Iris pigment epithelial cell (primary cell): ENCODE measurements at regions not wholly inside any gene's neighbourhood (a gene's known extent, or its start where the extent isn't known, plus 50 kb on each side); places are given as distances from the start of the nearest gene placed in this dataset.

Experiments
- DNase-seq: peaks from one replicate; pipeline ENCODE4 v3.0.0-alpha.2; 2011; ENCODE audit warnings: low read depth

GRCh38 chr18:75904416-75904815 lies 476.9 kb upstream of the SMIM21 start:
- no peak for DNase-seq

- no peak for DNase-seq
Measured at GRCh38 chr18:75898651-75899050, 471.1 kb upstream of the SMIM21 start.

DNA sequence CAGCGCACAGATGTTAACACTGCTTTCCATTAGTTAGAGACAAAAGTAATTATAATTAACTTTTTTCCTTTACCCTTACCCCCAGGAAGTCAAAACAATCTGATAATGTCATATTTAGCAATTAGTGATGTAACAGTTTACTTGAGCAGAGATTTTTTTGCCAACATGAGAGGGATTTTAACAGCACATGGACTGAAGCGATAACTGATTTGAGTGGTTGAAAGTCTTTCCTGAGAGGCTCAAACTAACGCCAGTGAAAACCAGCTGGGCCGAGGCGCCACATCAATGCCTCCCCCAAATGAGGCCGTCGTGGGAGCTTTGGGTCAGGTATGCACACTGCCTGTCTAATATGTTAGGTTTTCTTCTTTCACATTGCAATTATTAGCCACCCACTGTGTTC lies 469.9 kb upstream of the SMIM21 start:
- no peak for DNase-seq

DNA sequence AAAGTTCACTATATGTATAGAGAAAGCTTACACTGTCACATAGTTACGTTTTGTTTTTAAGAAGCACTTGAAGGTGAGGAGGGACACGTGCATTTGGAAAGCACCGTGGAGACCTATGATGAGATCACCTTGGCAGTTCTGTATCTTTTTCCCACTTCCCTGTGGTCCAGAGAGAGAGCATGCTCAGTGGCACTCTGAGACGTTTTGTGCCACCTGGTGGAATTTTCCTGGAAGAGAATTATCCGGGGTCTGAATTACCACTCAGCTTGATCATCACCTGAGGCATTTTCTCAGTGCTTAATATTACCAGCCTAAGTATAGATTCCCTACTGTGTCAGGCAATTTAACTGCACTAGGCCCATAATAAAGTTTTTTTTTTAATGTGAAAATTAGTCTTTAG lies 469.4 kb upstream of the SMIM21 start:
- no peak for DNase-seq

GRCh38 chr18:75895135-75895534 lies 467.6 kb upstream of the SMIM21 start:
- DNase-seq: no peak

- no peak for DNase-seq
Measured at GRCh38 chr18:75884728-75885127, 457.2 kb upstream of the SMIM21 start.

DNA sequence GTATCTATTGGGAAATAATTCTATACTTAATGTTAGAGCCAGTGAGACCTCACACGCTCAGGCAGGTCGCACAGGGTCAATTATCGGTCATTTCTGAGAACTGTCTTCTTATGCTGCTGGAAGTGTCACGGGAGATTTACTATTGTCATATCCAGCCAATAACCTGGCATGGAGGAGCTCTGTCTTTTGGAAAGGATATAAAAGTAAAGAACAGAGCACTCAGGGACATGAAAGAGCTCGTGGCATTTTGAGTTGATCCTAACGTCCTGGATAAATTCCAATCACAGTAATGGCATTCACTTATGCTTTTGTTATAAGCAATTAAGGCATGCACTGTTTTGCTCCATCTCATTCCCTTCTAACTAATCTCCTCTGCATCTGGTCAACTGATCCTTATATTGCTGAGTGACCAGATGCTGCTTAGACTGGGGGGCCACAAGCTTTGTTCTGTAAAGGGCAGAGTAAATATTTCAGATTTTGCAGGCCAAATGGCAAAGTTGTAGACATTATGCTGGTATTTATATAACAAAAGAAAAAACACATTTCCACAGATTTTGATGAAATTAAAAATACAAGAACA lies 453.5 kb upstream of the SMIM21 start:
- no peak for DNase-seq

GRCh38 chr18:75880266-75880665 lies 452.8 kb upstream of the SMIM21 start:
- DNase-seq: no peak

DNA sequence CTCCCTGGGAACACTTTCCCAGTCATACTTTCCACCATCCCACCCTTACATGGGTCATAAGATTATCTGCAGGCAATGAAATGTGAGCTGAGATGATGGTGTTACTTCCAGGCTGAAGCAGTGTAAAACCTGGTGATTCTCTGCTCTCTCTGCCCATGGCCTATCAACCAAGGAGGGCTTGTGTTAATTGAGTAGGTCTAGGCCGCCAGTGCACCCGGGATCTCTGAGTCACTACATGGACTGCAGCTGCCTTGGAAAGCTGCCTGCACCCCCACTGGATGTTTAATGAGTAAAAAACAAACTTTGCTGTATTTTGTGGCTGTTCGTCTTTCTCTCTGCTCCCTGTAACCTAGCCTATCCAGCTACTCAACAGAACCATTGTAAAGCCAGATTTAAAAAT lies 451.7 kb upstream of the SMIM21 start:
- DNase-seq: no peak

DNA sequence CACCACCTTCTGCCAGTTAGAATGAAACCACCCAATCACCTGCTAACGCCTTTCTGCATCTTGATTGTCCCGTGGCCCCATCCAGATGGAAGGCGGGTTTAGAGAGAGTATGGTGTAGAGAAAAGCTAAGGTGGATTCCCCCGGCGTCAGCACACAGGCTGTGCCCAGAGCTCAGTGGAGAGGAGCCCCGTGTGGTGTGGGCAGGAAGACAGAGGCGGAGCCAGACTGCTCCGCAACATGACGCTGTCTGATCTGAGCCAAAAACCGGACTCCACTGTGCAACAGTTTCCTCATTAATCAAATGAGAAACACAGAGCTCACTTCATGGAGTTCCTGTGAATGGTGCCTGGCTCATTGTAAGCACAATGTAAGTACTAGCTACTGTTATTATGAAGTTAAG lies 448.1 kb upstream of the SMIM21 start:
- DNase-seq: no peak

- DNase-seq: no peak
Measured at GRCh38 chr18:75874401-75875089, 447.0 kb upstream of the SMIM21 start.

DNA sequence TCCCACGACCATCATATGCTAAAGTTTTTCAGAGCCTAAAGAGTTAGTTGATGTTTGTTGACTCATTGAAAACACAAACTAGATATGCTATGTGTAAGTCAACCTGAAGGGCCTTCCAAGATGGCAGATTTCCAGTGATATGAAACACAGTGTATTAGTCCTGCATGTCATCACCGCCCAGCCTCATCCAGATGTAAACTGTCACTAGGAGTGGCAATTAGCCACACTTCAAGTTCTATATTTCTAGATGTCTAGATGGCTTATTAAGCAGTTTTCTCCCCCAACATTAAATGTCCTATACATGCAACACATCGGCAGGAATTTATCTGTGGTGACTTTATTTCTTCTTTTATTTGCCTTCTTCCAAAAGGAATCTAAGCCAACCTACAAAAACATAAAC lies 444.1 kb upstream of the SMIM21 start:
- DNase-seq: no peak

DNA sequence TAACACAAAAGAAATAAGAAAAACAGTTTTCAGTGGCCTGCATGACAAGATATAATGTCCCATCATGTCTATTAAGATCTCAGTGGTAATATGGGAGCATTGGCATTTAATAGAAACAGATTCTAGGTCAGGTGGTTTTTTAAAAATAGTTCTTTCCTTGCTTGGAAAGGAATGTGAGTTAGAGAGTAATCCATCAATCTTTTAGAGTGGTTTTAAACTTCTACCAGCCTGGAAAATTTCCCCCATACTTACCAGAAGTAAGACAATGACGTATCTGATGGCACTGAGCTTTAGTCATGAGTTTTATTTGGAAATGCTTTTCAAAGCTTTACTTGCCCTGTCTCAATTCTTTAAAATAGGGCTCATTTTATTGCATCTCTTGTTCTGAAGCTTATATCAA lies 441.7 kb upstream of the SMIM21 start:
- DNase-seq: no peak

DNA sequence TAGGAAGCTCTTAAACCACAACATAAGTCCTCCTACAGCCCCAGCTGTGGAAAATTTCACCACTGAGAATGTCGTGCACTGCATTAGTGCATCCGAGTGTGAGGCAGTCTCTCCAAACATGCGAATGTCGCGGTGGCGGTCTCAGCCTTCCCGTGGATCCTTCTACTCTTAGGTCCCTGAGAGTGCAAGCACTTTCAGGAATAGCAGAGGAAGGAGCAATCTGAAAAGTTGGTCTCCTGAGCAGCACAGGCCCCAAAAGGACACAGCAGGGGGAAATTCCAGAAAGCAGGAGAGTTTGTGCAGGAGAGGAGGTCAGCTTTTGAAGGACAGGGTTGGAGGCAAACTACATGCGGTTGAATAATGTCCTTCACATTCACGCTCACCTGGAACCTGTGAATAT lies 440.5 kb upstream of the SMIM21 start:
- no peak for DNase-seq

- DNase-seq: no peak
Measured at GRCh38 chr18:75865639-75866038, 438.1 kb upstream of the SMIM21 start.

DNA sequence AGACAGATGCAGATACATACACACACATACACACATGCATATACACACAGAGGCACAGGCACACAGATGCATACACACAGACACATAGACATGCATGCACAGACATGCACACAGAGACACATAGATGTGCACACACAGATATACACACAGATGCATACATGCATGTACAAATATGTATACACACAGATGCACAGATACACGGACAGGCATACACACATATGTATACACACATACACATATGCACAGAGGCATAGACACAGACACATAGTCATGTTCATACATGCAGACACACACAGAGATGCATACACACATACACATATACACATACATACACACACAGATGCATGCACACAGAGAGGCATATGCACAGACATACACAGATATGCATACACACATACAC lies 437.3 kb upstream of the SMIM21 start:
- no peak for DNase-seq

DNA sequence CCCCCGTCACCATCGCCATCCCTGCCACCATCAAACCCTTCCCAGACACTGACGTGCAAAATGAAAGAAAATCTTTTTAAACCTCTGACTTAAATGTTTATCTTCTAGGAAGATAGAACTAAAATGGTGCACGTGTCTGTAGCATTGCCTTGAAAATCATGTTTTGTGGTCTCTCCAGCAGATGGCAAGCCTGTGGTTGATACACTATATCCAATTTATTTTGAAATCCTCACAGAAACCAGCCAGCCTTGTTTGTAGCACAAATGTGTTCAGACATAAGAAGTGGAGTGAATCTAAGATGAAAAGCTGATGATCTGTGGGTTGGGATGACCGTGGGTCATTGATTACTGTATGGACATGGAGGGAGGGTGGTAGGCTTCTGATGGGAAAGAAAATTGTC lies 436.2 kb upstream of the SMIM21 start:
- no peak for DNase-seq

GRCh38 chr18:75862458-75862857 lies 435.0 kb upstream of the SMIM21 start:
- no peak for DNase-seq

- DNase-seq: no peak
Measured at GRCh38 chr18:75860166-75860565, 432.7 kb upstream of the SMIM21 start.

DNA sequence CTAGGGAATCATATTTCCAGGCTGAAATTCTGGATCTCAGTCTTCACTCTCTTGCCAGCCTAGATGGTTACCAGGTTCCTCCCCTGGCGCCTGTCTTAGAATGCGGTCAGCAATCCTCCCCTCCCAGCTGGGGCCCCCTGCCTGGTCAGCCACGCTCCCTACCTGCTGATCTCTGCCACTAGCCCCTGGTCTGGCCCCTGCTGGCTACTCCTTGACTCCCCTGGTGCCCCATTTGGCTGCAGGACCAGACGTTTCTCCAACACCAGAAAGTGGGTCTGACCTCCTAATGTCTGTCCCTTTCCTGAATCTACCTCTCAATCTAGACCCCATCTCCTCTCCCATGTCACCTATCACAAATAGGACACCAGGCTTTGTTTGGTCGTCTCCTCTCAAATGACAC lies 432.0 kb upstream of the SMIM21 start:
- no peak for DNase-seq

DNA sequence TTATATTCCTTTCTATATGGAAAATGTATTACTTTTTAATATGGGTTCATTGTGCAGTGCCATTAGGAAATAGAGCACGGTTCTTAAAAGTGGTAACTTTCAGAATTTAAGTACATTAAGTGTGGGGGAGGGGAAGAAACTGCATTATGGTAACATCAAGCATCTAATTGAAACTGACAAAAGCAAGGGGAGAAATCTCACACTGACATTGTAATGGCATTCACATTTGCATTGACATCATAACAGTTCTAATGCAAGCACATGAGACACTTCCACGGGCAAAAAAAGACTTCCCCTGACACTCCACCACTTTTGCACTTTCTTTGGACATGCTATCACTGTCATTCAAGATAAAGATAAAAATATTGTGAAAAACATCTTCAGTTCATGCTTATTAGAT lies 431.3 kb upstream of the SMIM21 start:
- DNase-seq: no peak

- no peak for DNase-seq
Measured at GRCh38 chr18:75857558-75857957, 430.1 kb upstream of the SMIM21 start.

GRCh38 chr18:75854808-75855207 lies 427.3 kb upstream of the SMIM21 start:
- DNase-seq: no peak

DNA sequence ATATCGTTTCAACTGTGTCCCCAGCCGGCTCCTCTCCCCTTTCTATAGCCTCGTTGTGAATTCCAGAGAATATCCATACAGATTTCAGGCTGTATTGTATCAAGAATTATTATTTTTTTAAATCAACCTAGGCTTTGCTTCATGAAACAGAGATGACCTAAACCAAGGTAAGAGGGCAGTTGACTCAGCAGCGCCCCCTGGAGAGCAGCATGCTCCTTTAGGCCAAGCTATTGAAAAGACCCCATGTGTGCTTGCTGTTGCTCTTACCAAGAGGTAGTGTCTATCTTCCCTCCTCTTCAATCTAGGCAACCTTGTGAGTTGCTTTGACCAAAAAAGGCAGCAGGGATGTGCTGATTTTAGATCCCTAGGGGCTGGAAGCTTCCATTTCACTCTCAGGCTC lies 426.7 kb upstream of the SMIM21 start:
- DNase-seq: no peak
